AG09319 (cell line): ENCODE measurements at regions not wholly inside any gene's neighbourhood (a gene's known extent, or its start where the extent isn't known, plus 50 kb on each side); places are given as distances from the start of the nearest gene placed in this dataset.

Experiments used
- DNase-seq: peaks from one replicate; pipeline ENCODE4 v3.0.0-alpha.2; 2010; ENCODE audit warnings: low read depth; ENCODE audit errors: extremely low read depth
- TF ChIP-seq, protein P1 (sequence below): IDR thresholded peaks from 2 replicates; pipeline ENCODE4 v1.5.1; 2011; ENCODE audit warnings: low read depth, mild to moderate bottlenecking, inconsistent platforms, low read length, moderate library complexity

- TF ChIP-seq, protein P1, sequence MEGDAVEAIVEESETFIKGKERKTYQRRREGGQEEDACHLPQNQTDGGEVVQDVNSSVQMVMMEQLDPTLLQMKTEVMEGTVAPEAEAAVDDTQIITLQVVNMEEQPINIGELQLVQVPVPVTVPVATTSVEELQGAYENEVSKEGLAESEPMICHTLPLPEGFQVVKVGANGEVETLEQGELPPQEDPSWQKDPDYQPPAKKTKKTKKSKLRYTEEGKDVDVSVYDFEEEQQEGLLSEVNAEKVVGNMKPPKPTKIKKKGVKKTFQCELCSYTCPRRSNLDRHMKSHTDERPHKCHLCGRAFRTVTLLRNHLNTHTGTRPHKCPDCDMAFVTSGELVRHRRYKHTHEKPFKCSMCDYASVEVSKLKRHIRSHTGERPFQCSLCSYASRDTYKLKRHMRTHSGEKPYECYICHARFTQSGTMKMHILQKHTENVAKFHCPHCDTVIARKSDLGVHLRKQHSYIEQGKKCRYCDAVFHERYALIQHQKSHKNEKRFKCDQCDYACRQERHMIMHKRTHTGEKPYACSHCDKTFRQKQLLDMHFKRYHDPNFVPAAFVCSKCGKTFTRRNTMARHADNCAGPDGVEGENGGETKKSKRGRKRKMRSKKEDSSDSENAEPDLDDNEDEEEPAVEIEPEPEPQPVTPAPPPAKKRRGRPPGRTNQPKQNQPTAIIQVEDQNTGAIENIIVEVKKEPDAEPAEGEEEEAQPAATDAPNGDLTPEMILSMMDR, result no peak
- no peak for DNase-seq
Measured at GRCh38 chr13:73440296-73440895, 381.6 kb downstream of the KLF5 start.

DNA sequence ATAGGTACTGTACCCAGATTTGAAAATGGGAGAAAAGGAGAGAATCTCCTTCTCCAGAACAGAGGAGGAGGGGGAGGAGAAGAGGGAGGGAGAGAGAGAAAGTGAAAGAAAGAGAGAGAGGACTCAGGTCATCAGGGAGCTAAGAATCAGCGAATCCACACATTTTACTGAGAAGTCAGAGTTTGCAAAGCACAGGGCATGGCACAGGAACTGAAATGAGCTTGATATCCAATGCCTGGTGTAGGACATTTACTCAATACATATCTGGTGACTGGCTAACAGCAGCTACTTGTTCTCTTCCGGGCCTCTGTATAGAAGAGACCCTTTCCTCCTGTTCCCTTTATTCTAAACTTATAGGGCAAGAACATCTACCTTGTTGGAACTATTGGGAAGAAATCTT lies 375.1 kb downstream of the KLF5 start:
- no peak for DNase-seq
- TF ChIP-seq, protein P1, result no peak

DNA sequence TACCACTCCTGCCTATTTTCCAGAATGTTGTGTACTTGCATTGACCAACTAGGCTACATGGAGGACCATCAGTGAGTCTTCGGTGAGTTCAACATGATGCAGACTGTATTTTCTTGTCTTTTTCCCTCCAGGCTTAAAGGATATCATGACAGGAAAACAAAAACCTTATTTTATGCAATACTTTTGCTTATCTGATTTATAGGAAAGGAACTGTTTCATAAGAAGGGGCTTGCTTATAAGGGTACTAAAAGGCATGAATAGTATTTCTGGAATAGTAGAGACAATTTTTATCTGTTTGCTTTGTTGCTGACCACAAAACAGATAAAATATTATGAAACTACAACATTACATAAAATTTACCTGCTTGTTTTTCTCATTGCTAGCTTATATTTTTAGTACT lies 374.7 kb downstream of the KLF5 start:
- TF ChIP-seq, protein P1, result no peak
- DNase-seq, result no peak

GRCh38 chr13:73429701-73430100 lies 370.9 kb downstream of the KLF5 start:
- TF ChIP-seq, protein P1, result no peak
- DNase-seq, result no peak

- TF ChIP-seq, protein P1, result no peak
- no peak for DNase-seq
Measured at GRCh38 chr13:73428706-73429105, 369.9 kb downstream of the KLF5 start.

DNA sequence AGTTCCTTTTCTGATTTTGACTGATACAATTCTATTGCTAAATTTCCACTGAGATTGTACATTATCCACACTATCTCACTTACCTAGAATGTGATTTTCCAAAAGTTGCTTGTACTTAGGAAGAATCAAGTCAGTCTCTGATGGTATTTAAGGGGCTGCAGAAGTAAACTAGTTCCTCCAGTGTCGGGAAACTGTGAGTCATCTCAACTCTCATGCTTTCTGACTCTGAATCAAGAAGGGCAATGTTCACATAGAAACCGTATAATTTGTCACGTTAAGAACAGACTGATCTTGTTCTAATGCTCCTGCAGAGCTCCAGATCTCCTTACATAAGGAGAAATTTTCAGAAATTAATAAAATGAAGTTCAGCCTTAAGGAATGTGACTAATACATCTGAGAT lies 369.3 kb downstream of the KLF5 start:
- TF ChIP-seq, protein P1, result no peak
- DNase-seq, result peak; percentile 4

GRCh38 chr13:73422973-73423372 lies 364.2 kb downstream of the KLF5 start:
- no peak for DNase-seq
- TF ChIP-seq, protein P1, result no peak
